ENCODE measurements at regions not wholly inside any gene's neighbourhood (a gene's known extent, or its start where the extent isn't known, plus 50 kb on each side); places are given as distances from the start of the nearest gene placed in this dataset.

- DNase-seq = no peak
Measured at GRCh38 chr14:89660166-89660565, 243.1 kb upstream of the FOXN3 start.

- DNase-seq = no peak
Measured at GRCh38 chr14:89658977-89659670, 242.1 kb upstream of the FOXN3 start.

DNA sequence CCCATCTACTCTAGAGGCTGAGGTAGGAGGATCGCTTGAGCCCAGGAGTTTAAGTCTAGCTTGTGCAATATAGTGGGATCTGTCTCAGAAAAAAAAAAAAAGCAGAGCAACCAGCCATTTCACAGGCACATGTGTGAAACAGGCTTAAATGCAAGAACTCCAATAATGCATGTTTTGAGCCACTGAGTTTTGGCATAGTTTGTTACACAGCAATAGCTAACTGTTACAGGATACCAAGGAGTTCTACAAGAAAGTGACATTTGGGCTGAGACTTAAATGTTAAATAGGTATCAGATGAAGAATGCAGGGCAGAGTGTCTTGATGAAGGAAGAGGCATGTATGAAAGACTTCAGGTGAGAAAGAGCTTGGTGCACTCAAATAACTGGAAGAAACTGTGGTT, 240.0 kb upstream of the FOXN3 start:
- DNase-seq = no peak

DNA sequence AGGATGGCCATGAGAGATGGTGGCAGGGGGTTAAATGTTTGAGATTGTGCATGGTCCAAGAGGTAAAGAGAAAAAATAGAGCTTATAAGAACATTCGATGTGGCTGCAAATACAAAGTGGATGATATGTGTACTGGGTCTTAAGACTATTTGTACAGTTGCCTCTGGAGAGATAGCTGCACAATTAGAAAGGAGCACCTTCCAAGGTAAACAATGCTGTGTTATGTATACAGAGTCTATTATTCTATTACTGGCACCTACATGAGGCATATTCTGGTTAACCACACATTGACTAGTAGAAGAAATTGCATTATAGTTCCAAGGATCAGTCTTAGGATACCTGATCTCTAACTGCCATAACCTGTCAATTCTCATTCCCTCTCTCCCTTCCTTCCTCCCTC, 238.0 kb upstream of the FOXN3 start:
- no peak for DNase-seq

DNA sequence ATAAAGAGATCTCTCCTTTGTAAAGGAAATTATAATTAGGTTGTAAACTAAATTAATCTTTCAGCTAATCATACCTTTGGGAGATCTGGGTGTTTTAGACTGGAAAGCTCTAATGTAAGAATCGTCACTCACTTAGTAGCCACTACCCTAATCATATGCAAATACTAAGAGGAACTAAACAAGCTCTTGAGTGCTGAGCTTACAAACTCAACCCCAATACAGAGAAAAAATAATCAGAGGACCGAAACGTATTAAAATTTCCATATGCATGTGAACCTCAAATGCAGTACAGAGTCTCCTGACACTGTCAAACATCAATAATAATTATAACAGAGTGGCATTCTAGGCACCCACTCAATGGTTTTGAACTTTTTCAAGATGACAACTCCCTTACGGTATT, 235.3 kb upstream of the FOXN3 start:
- DNase-seq = no peak

- DNase-seq = no peak
Measured at GRCh38 chr14:89651805-89652204, 234.8 kb upstream of the FOXN3 start.

DNA sequence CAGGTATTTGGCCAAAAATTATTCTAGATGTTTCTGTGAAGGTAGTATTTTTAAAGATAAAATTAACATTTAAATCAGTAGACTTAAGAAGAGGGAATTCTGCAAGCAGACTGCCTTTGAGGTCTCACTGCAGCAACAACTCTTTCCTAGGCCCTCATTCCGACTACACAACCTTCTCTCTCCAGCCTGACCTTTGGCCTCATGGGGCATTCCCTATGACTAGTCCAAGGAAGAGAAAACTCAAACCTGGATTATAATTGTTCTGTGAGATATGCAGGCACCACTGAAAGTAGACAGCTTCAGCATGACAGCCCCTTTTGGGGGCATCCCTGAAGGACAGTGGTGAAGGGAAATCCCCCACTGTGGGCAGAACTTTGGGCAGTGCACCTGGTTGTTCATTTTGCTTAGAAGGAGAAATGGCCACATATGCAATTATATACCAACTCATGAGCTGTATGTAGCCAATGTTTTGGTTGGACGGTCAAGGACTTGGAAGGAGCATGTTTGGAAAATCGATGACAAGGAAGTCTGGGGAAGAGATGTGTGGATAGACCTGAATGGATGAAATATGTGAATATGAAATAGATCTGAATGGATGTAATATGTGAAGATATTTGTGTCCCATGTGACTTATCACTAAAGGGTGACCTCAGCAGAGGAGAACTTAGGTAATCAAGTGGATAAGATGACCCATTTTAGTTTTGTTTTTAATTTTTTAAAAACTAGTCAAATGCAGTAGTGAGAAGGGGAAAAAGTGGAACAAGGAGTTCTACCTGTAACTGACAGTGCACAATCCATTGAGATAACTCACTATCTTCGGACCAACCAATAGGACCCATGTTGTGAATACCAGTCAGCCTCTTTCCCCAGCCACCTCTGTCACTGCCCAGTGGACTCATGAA, 233.3 kb upstream of the FOXN3 start:
- DNase-seq = no peak

DNA sequence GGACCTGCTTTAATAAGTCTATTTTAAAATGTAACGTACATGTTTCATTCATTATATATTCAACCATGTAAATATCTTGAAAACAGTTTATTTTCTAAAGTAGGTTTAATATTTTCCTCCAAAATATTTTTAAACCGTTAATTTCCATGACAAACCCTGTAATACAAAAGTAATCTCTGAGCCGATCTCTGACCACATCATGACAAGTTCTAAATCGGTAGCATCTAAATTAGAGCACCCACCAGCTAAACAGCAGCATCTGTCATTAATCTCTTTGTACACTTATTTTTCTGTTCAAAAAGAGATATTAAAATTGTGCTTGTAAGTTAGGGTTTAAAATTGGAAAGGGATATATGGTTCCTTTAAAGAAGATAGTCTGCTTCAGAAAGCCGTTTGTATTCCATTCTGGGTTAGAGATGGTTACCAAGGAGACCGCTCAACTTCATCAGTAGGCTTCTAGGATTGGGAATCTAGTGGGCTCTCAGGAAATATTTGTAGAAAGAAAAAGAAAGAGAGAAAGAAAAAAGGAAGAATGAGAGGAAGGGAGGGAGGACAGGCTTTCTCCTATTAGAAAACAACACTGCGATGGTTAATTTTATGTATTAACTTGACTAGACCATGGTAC, 232.5 kb upstream of the FOXN3 start:
- DNase-seq = no peak

DNA sequence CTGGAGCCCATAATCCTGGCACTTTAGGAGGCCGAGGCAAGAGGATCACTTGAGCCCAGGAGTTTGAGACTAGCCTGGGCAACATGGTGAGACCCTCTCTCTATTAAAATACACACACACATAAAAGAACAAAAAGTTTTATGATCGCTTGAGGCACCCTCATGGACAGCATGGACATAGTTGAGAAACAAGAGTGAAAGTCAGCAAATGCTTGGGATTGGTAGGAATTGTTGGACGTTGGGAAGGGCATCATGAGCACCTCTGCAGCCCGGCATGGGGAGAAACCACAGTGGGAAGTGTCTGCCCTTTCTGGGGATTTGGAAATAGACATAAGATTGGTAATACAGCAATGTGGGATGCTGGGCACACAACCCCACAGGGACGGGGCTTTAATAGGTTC, 231.9 kb upstream of the FOXN3 start:
- DNase-seq = no peak

DNA sequence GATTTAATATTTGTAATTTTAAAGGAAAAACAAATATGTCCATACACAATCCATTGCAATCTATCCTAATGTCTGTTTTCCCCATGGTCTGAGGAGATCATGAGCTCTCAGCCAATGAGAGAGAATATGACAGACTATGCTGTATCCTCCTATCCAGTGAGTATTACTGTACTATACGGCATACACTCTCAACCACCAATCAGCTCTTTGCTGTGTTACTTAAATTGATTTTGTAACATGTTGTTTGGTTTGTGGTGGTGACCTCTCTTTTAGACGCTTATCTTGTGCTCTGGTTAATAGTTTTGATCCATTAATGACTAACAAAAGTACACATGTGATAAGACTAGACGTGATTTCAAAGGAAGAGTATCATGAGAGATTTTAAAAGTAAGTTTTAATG, 231.5 kb upstream of the FOXN3 start:
- DNase-seq = no peak

GRCh38 chr14:89646971-89647370, 229.9 kb upstream of the FOXN3 start:
- no peak for DNase-seq

GRCh38 chr14:89644641-89645040, 227.6 kb upstream of the FOXN3 start:
- no peak for DNase-seq

- DNase-seq = no peak
Measured at GRCh38 chr14:89641495-89642175, 224.6 kb upstream of the FOXN3 start.

GRCh38 chr14:89640141-89640540, 223.1 kb upstream of the FOXN3 start:
- DNase-seq = no peak

- DNase-seq = no peak
Measured at GRCh38 chr14:89639687-89640086, 222.7 kb upstream of the FOXN3 start.

- DNase-seq = no peak
Measured at GRCh38 chr14:89638891-89639290, 221.9 kb upstream of the FOXN3 start.

- no peak for DNase-seq
Measured at GRCh38 chr14:89637581-89637980, 220.5 kb upstream of the FOXN3 start.

DNA sequence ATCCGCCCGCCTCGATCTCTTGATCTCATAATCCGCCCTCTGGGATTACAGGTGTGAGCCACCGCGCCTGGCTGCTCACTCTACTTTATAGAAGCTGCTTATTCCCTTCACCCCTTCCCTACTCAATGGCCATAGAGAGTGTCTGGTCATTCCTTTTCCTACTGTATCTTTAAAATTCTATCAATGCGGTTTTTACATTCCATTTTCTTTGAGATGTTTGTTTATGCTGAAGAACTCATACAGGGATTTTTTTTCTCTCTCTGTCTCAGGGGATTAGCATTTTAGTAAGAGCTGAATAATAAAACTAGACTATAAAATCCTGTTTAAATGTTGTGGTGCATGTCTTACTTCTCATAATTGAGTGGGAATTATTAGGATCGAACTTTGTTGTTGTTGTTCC, 218.6 kb upstream of the FOXN3 start:
- DNase-seq = no peak

GRCh38 chr14:89634037-89634436, 217.0 kb upstream of the FOXN3 start:
- no peak for DNase-seq

GRCh38 chr14:89630101-89630829, 213.2 kb upstream of the FOXN3 start:
- DNase-seq = no peak

GRCh38 chr14:89629383-89629782, 212.3 kb upstream of the FOXN3 start:
- DNase-seq = no peak

DNA sequence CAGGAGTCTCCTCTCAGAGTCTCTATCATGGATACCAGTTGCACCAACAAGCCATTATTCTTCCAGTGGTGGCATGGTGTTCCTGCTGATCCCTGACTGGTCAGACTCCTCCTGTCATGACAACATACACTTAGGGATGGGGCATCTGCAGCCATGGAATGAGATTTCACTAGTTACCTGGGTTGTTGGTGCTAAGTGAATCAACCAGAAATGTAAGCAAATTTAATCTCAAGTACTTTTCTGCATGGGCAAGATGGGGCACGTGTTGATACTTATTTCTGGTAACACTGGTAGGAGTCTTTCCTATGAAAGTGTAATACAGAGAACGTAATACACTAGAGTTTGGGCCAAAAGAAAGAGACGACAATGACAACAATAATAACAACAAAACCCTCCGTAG, 211.5 kb upstream of the FOXN3 start:
- no peak for DNase-seq

Measured in NCI-H446 (cell line).